NCI-H524 (cell line): ENCODE measurements at regions not wholly inside any gene's neighbourhood (a gene's known extent, or its start where the extent isn't known, plus 50 kb on each side); places are given as distances from the start of the nearest gene placed in this dataset.
"Not testable (repeated sequence)": the region's sequence is repeated elsewhere in the genome, so short reads cannot be mapped to it uniquely, and the experiment has no call there.

ENCODE experiments used
- DNase-seq, 2 experiments: peaks; one replicate each; lab custom pipeline; 2025; lab: John Stamatoyannopoulos, UW

DNA sequence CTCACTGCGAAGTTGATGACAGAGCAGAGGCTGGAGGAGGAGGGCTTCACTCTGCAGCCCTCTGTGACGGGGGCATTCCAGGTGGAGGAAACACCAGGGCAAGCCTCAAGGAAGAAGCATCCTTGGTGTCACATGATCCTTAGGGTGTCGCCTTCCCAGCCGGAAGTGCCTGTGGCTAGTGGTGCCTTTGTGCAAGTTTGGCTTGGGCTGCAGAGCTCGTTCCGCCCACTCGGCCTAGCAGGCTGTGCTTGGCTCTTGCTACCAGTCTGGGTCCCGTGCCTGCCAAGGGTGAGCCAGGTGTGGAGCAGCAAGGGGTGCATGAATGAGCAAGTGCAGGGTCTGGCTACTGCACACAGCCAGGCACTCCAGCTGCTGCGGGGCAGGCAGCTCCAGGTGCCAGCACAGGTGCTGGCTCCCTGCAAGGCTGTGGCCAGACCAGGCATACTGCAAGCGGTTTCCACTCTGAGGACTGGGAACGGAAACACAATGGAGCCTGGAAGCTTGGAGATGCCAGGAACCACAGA is 325.3 kb upstream of the SMIM21 start:
- DNase-seq = no peak

GRCh38 chr18:75745147-75745546 is 317.6 kb upstream of the SMIM21 start:
- no peak for DNase-seq

DNA sequence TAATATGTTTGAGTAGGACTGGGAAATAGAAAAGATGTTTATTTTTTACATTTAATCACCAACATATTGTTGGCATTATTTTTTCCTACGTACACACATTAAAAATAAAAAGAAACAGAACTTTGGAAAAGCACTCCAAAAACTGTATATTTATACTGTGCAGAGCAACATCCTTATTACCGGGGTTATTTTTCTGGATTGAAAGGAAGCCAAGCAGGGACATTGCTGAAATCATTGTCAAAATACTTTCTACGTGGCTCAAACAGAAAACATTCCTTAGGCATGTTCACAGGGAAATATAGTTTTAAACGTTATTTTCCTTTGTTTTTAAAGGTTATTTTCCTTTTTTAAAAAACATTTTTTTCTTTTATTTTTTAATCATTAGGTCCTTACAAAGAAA is 315.0 kb upstream of the SMIM21 start:
- DNase-seq = no peak

DNA sequence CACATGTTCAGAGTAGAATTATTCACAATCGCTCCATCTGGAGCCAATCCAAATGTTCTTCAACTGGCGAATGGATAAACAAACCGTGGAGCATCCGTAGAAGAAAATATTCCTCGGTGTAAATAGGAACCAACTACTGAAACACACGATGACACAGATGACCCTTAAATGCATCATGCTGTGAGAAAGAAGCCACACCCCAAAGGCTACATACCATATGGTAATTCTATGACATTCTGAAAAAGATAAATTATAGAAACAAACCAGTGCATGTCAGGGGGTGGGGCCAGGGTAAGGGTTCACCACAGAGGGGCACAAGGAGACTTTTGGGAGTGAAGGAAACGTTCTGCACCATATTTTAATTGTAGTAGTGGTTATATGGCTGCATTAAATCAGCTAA is 312.2 kb upstream of the SMIM21 start:
- DNase-seq = no peak

DNA sequence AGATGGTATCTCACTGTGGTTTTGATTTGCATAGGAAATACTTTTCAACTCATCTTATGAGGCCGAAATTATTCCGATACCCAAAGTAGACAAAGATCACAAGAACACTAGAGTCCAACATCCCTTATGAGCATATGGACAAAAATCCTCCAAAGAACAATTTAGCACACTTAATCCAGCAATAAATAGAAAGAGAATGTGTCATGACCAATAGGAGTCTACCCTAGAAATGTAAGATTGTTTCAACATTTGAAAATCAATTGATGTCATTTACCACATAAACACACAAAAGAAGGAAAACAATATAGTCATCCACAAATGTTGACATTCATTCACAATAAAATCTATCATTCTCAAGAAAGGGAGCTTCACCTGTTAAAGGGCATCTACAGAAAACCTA is 307.8 kb upstream of the SMIM21 start:
- no peak for DNase-seq

DNA sequence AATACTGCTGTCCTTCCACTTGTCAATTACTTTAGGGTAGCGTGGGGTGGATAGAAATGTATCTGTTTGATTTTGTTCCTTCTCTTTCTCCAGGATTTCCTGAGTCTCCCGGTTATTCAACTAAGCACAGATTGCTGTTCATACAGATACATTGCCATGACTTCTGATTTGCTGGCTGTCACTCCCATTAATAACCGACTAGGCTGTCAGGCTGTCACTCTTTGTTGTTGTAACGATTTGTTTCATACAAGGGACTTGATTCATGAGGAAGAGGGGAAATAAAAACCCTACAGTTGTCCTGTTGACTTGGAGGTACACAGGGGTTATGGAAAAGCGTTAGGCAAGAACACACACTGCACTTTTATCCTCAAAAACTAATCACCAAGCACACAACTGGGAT is 302.7 kb upstream of the SMIM21 start:
- no peak for DNase-seq

GRCh38 chr18:75728621-75729020 is 301.1 kb upstream of the SMIM21 start:
- DNase-seq = no peak

DNA sequence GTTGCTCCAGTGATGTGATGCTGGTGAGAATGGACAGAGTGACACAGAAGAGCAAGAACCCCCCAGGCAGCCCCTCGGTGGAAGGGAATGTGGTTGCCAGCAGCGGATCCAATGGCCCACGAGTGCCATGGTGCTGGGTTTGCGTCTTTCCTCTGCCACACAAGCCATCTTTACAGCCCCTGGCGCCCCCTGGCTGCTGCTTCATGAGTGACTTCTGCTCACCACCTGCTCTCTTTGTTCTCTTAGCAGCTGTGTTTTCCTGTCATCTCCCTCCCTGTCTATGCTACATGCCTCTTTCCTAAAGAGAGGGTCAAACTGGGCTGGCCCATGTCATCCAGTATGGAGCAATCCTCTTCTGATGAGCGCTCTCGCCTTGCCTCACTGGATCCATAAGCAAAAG is 300.0 kb upstream of the SMIM21 start:
- DNase-seq = peak; percentile 21 to 72

- DNase-seq = peak in 1 of 2 experiments; percentile 6
Observed at GRCh38 chr18:75723521-75724340, 296.2 kb upstream of the SMIM21 start.

DNA sequence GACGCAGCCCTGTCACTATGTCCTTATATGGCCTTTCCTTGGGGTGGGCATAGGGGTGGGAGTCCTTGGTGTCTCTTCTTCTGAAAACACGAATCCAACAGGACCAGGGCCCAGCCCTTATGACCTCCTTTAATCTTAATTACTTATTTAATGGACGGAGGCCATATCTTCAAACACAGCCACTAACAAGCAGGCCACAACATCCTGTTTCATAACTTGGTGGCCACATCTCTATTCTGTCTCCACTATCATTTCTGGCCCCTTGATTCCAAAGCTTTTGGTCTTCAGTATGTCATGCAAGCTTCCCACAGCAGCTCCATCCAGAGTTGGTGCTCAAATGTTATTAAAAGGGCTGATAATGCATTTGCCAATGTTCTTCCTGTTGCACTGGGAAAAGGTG is 287.3 kb upstream of the SMIM21 start:
- DNase-seq = no peak

GRCh38 chr18:75712124-75712867 is 284.8 kb upstream of the SMIM21 start:
- not testable (repeated sequence) for DNase-seq

DNA sequence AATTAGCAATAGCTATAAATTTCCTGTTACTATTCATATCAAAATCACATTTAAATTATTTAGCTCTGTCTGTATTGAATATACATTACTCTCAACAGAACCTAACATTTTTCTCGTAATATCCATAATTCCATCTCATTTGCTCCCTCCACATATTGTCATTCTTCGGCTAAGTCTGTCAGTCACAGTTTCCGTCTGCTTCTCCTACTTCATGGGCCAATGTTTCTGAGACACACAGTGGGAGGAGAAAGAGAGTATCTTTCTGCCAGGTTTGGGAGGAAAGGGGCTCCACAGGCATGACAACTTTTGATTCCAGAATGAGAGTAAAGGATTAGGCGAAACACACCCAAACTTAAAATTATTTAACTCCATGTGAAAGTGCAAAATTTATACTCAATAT is 273.1 kb upstream of the SMIM21 start:
- DNase-seq = no peak

GRCh38 chr18:75698861-75699260 is 271.4 kb upstream of the SMIM21 start:
- DNase-seq = peak in 1 of 2 experiments; percentile 4

- no peak for DNase-seq
Observed at GRCh38 chr18:75697493-75697892, 270.0 kb upstream of the SMIM21 start.

DNA sequence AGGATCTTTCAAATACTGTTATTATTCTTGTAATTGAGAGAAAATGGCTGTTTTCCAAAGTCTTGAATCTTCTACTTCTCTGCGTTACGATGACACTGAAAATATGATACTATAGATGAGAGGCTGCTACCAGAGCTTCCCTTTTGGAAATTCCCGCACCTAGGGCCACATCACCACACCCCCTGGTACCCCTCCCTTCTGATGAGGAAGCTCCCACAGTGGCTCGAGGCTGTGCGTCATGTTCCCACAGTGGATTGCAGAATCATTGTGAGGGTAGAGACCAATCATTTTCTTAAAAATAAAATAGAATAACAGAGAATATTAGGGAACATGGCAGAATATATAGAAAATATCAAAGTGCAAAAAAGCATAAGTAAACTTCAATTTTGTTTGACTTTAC is 268.9 kb upstream of the SMIM21 start:
- no peak for DNase-seq

GRCh38 chr18:75694292-75694691 is 266.8 kb upstream of the SMIM21 start:
- DNase-seq = peak in 1 of 2 experiments; percentile 51

DNA sequence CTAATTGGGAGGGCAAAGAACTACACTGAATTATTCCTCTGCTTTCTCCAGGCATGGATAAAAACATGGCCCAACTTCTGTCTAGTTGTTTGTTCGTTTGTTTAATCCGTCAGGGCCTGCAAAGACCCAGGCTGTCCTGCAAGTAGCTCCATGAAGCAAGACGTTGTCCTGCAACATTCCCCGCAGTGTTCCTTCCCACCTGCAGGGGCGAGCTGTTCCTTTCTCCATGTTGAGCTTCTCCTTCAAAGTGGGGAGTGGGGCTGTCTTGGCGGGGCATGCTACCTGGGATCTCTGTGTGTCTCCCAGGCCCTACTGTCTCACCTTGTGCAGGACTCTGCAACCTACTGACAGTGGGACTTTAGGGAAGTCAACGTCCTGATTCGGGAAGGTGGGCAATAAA is 264.0 kb upstream of the SMIM21 start:
- no peak for DNase-seq

DNA sequence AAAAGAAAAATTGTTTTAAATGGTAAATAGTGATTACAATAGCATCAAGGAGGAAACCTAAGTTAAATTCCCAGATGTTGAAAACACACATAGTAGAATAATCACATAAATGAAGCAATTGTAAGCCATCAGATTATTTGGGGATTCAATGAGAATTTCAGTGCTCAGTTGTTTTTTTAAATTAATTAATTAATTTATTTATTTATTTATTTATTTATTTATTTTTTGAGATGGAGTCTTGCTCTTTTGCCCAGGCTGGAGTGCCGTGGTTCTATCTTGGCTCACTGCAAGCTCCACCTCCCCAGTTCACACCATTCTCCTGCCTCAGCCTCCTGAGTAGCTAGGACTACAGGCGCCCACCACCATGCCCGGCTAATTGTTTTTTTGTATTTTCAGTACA is 262.8 kb upstream of the SMIM21 start:
- DNase-seq = not testable (repeated sequence)

GRCh38 chr18:75687626-75688025 is 260.1 kb upstream of the SMIM21 start:
- no peak for DNase-seq

DNA sequence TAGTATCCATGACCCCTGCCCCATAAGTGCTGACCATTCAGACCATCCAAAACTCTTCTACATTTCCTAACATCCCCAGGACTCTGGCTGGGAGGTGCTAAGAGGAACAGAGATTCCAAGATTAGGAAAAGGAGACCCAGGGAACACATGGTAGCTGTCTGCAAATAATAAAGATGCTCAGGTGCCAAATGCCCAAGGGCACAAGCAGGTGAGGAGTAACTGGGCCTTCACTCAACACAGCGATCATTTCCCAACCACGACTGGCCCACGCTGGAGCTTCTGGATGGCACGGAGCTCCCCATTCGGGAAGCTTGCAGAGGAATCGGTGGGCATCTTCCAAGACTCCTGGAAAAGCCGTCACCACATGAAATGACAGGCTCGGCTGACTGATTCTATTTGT is 255.9 kb upstream of the SMIM21 start:
- DNase-seq = no peak

DNA sequence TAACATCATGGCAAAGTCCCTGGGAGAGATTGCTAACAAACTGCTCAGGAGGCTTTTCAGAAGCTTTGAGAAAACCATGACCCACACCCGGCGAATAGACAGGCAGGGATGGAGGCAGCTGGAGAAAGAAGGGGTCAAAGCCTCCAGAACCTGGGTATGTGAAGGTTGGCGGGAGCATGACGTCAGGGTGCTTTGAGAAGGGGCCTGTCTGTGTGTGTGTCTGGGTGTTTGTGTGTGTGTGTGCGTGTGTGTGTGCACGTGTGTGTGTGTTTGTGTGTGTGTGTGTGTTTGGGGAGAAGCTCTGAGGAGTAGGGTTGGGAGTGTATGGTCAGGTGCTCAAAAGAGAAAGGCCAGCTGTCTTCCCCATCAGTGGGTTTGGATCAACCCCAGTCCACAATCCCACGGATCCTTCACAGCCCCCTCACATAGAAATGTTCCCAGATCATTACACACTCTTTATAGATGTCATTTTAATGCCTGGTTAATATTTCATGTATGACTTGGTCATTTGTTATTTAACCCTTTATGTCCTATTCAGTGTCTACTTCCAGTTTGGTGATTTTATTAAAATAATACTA is 254.1 kb upstream of the SMIM21 start:
- DNase-seq = no peak

DNA sequence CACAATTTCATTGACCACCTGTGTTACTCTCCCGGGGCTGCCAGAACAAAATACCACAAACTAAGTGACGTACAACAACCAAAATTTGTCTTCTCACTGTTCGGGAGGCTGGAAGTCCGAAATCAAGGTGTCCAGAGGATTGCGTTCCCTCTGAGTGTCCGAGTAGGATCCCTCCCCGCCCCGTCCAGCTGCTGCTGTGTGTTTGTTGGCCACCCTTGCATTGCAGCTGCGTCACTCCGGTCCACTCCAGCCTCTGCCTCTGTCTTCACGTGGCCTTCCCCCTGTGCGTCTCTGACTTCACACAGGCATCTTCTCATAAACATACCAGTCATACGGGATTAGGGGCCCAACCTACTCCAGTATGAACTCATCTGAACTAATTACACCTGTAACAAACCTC is 251.8 kb upstream of the SMIM21 start:
- no peak for DNase-seq

GRCh38 chr18:75678627-75679026 is 251.1 kb upstream of the SMIM21 start:
- no peak for DNase-seq
